HG03354 (cell line): ENCODE measurements at regions not wholly inside any gene's neighbourhood (a gene's known extent, or its start where the extent isn't known, plus 50 kb on each side); places are given as distances from the start of the nearest gene placed in this dataset.
A peak's percentile ranks its signal among the peaks of the same experiment; 100 is the strongest.

Source experiments
- ATAC-seq: cut with Tn5 transposase; IDR thresholded peaks from one replicate; pipeline ENCODE4 v1.9.1; 2021; ENCODE audit warnings: mild to moderate bottlenecking; ENCODE audit not compliant: unreplicated experiment, poor library complexity, severe bottlenecking

DNA sequence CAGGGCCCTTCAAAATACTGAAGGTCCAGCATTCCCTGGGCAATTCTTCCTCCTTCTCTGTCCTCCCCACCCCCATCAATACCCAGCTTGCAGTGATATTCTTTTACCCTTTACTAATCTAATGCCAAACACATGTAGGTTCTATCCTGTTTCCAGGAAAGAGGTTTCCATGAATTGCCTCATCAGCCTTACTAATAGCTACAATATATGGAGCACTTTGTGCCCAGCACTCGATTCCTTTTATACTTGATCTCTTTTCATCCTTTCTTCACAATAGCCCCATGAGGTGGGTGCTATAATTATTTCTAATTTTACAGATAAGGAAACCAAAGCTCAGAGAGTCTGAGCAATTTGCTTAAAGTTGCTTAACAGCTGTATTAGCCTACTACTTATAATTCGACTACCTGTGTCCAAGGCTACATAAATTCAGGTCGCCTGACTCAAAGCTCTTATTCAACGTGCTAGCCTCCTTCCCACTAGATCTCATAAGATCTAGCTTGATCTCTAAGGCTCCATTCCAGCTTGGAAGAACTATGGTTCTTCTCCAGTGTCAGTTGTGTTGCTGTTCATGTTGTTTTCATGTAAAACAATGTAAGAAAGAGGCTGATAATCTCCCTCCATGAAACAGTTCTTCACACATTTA, 229.6 kb upstream of the PGRMC2 start:
- ATAC-seq: peak; percentile 3

DNA sequence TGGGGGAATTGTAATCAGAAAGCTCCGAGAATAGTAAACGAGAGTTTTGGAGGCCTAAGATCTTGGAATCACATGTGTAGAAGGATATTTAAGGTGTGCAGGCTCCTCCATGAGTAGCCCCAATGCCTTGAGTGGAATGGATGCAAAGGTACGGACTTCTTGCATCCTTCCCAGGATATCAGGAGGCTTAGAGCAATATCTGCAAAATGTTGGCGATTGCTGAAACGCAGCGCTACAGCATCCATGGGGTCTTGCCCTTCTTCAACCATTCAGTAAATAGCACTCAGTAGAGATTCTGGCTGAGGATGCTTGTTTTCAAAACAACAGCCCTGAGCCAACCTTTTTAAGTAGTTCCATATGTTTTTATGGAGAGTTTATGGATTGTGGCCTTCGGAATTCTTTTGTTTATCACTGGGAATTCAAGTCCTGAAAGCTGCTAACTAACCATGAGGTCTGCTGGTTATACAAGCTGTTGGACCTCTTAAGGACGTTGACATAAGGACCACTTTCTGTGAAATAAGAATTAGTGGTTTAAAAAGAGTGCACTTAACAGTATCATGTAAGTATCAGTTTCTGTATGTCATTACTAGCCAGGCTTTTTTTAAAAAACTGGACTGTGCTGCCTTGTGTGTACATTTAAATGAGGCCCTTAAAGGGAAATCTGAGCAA, 228.8 kb upstream of the PGRMC2 start:
- peak; percentile 63 for ATAC-seq

GRCh38 chr4:128513664-128514484, 226.3 kb upstream of the PGRMC2 start:
- no peak for ATAC-seq

DNA sequence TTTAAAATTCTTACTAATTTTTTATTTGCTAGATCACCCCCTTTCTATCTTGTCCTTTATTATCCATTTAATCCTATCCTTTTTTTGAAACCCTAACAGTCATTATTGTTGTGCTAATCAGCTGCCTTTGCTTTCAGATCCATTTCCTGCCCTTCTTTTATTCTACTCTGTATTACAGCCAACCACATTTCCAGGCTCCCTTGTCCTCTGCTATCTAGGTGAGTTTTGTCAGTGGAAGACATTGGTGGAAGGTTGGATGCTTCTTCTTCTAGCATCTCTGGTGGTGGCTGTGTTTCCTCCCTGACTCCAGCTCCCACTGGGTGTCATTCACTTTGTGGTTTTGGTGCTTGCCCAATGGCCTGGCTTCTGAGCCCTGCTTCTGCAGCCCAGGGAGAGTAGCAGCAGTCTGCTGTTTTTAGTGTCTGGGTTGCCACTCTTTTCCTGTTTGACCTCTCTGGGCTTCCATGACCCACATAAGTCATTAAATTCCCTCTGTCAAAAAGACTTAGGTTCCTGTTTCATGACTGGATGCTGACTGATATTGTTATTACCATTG, 225.2 kb upstream of the PGRMC2 start:
- ATAC-seq: no peak

DNA sequence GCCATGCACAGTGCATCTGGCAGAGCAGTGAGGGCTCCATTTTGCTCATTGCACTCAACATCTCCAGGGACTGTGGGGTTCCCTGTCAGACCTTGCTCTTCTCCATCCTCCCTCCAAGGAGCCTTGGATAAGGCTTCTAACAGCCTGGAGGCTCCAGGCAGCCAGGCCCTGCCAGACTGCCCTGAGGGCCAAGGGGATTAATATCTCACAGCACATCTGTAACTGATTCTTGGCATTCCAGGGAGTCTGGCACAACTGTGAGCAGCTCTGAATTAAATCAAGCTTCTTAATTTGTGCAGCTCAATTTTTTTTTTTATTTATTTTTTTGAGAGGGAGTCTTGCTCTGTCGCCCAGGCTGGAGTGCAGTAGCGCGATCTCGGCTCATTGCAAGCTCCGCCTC, 224.5 kb upstream of the PGRMC2 start:
- ATAC-seq: no peak

GRCh38 chr4:128510850-128511249, 223.2 kb upstream of the PGRMC2 start:
- no peak for ATAC-seq

DNA sequence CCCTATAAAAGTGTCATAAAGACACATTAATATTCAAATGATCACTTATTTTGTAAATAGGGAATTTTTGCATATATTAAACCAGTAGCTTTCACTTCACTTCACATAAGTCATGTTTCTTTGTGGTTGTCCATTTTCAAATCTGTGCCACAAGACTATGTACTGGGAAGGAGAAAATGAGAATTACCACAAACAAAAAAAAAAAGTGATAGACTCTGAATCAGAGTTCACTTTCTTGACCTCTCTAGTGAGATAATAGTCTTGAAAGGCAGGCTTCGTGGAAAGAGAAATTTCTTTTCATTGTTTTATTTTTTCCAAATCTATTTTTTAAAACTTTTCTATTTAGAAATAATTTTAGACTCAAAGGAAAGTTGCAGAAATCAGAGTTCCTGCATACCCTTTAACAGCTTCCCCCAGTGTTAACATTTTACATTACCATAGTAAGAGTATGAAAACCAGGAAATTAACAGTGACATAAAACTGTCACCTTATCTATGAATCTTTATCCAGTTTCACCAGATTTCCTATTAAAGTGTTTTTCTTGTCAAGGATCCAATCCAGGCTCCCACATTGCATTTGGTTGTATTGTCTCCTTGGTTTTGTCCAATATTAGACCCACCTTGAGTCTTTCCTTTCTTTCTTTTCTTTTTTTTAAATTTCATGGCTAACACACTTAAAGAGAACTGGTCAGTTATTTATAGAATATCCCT, 215.4 kb upstream of the PGRMC2 start:
- no peak for ATAC-seq

DNA sequence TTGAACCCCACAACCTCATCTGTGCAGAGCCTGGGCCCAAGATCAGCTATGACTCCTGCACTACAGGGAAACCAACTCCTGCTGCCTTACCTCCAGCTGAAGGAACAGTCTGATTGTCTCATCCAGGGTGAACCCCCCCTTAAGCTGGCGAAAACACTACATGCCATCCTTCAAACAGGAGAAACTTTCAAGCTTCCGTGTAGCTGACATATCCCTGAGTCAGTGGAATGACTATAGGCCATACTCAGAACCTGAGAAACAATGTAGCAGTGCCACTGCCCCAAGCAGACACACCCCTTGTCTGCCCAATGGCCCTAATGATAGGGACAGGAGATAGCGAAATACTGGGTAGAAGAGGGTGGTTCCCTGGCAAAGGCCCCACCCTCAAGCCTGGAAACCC, 213.6 kb upstream of the PGRMC2 start:
- ATAC-seq: no peak

GRCh38 chr4:128488055-128488705, 200.6 kb upstream of the PGRMC2 start:
- ATAC-seq: no peak

DNA sequence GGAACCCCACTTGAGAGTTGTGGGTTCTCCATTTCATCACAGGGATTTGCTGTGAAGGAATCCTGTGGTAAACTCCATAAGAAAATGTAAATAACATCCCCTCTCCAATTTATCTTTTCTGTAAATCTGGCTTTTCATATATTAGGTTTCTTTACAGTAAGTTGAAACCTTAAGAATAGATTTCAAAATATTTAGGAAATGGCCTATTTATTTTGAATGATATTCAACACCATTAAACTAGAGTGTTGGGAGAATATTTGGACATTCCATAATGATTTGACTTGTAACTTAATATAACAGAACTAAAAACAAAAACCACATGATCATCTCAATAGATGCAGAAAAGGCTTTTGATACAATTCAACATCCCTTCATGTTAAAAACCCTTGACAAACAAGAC, 197.3 kb upstream of the PGRMC2 start:
- no peak for ATAC-seq

DNA sequence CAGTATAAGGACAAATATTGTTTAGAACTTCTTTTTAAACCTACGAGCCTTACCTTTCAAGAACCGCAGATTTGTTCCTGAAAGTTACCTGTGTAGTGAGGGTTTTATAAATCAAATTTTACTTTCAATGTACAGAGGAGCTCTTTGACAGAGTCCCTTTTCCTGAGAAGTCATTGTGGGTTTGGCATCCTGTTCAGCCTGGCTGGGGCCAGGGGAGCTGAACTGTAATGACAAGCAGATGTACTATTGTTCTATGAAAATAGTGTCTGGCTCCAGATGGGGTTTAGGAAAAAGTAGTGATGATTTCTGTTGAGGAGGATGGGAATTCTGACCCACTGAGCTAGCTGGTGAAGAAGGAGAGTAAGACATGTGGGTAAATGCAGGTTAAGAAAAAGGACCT, 196.2 kb upstream of the PGRMC2 start:
- no peak for ATAC-seq

GRCh38 chr4:128483041-128483440, 195.4 kb upstream of the PGRMC2 start:
- no peak for ATAC-seq

DNA sequence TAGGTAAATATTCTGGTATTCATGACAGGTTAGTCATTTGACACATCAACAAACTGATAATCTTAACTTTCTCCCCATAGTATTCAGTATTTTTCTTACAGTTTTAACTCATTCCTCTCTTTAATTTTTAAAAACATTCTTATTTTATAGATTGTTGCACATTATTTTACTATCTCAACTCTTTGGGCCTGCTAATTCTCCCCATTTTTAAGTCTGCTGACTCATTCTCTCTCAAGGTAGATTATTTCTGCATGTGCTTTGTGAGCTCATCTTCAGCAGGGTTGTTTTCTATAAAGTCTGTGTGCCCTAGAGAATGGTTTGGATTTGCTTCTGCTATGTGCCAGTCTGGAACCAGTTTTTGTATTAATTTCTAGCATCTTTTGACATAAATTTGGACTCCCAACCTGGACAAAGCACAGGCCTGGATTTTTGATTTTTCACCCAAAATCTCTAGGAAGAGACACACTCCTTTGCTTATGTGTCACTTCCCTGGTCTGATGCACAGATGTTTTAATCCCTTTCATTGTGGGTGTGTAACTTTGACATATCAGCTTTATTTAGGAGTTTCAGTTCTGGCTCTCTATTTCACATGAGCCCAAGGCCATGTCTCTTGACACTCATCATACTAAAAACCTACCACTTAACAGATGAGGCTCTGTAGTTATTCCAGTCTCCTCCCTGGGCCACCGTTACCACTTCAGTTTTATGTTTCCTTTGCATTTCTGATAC, 194.3 kb upstream of the PGRMC2 start:
- no peak for ATAC-seq

DNA sequence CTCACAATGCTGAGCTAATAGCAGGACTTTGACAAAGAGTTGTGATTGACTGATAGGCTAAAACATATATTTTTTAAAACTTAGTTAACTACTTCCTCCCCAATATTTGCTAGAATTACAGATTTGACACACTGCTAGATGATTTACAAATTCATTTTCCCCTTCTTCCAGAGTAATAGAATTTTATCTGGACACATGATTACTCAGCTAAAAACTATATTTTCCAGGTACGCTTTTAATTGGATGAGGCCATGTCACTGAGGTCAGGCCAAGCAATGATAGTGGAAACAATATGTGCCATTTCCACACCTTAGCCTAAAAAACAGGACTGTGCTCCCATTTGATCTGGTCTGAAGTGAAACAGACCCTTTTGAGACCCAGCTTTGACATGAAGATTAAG, 193.3 kb upstream of the PGRMC2 start:
- ATAC-seq: no peak

GRCh38 chr4:128477540-128477939, 189.9 kb upstream of the PGRMC2 start:
- ATAC-seq: no peak

DNA sequence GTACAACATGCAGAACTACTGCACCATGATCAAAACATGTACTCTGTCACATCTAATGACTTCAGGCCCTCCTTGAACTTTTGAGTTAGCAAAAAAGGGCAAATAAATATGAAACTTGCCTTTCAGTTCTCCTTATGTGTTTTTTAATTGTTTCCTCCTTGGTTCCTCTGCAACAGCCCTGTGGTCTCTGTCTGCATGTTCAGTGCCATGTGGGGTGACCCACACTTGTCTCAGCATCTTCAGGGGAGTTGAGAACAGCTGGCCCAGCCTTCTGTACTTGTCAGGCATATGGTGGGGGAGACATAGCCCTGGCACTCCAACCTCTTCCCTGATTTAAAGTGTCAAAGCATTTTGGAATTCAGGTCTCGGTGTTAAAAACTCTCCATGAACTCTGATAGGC, 188.0 kb upstream of the PGRMC2 start:
- no peak for ATAC-seq

- no peak for ATAC-seq
These were observed 184.0 kb upstream of the PGRMC2 start for GRCh38 chr4:128471576-128471975.

- ATAC-seq: no peak
These were observed 183.0 kb upstream of the PGRMC2 start for GRCh38 chr4:128470492-128471053.
